HepG2 (cell line): ENCODE measurements at regions not wholly inside any gene's neighbourhood (a gene's known extent, or its start where the extent isn't known, plus 50 kb on each side); places are given as distances from the start of the nearest gene placed in this dataset.
"Not testable (repeated sequence)": the region's sequence is repeated elsewhere in the genome, so short reads cannot be mapped to it uniquely, and the experiment has no call there.

ENCODE experiments used
- HINFP ChIP-seq: sonication (generic); formaldehyde crosslinking; IDR thresholded peaks from 2 replicates; pipeline ENCODE4 v1.4.0; 2020; ENCODE audit warnings: low read depth, mild to moderate bottlenecking, missing genetic modification reagents
- HNF4A ChIP-seq: sonication (generic); formaldehyde crosslinking; IDR thresholded peaks from 2 replicates; pipeline ENCODE4 v1.4.0; 2020; ENCODE audit warnings: missing genetic modification reagents
- HOXA5 ChIP-seq: sonication (generic); formaldehyde crosslinking; IDR thresholded peaks from 2 replicates; pipeline ENCODE4 v1.4.0; 2020; ENCODE audit warnings: missing genetic modification reagents
- KDM6A ChIP-seq: IDR thresholded peaks from 2 replicates; pipeline ENCODE4 v1.6.1; 2016; ENCODE audit warnings: low read depth
- MEIS1 ChIP-seq: sonication (generic); formaldehyde crosslinking; IDR thresholded peaks from 2 replicates; pipeline ENCODE4 v1.9.0; 2021; ENCODE audit warnings: mild to moderate bottlenecking, missing genetic modification reagents, moderate library complexity, borderline replicate concordance
- PHB2 ChIP-seq: fragments of 450-650 bp; IDR thresholded peaks from 2 replicates; pipeline ENCODE4 v1.6.1; 2018; ENCODE audit not compliant: partially characterized antibody
- RAD21 ChIP-seq: fragments of 450-650 bp; formaldehyde crosslinking; IDR thresholded peaks from 2 replicates; pipeline ENCODE4 v1.5.0; 2020; ENCODE audit warnings: mild to moderate bottlenecking
- SCMH1 ChIP-seq: sonication (generic); formaldehyde crosslinking; IDR thresholded peaks from 2 replicates; pipeline ENCODE4 v1.9.0; 2021; ENCODE audit warnings: missing genetic modification reagents, mild to moderate bottlenecking, borderline replicate concordance
- SMYD3 ChIP-seq: sonication (generic); formaldehyde crosslinking; IDR thresholded peaks from 2 replicates; pipeline ENCODE4 v1.8.1; 2023; ENCODE audit warnings: mild to moderate bottlenecking, missing genetic modification reagents
- ZBTB1 ChIP-seq: sonication (generic); formaldehyde crosslinking; IDR thresholded peaks from 2 replicates; pipeline ENCODE4 v1.4.0; 2020; ENCODE audit warnings: missing genetic modification reagents, borderline replicate concordance
- ZFP90 ChIP-seq: sonication (generic); formaldehyde crosslinking; IDR thresholded peaks from 2 replicates; pipeline ENCODE4 v1.8.0; 2022; ENCODE audit warnings: missing genetic modification reagents, mild to moderate bottlenecking, inconsistent platforms, borderline replicate concordance
- ZNF572 ChIP-seq: sonication (generic); formaldehyde crosslinking; IDR thresholded peaks from 2 replicates; pipeline ENCODE4 v1.5.1; 2020; ENCODE audit warnings: mild to moderate bottlenecking, missing genetic modification reagents
- TF ChIP-seq, protein P1 (sequence below): sonication (generic); formaldehyde crosslinking; IDR thresholded peaks from 2 replicates; pipeline ENCODE4 v1.5.0; 2020; ENCODE audit warnings: mild to moderate bottlenecking, missing genetic modification reagents, moderate library complexity

- TF ChIP-seq ZNF572 (CRISPR knock-in tag); SCMH1; HNF4A; HINFP; ZFP90 (CRISPR knock-in tag); PHB2; HOXA5 (CRISPR knock-in tag); MEIS1; KDM6A; ZBTB1; SMYD3 (CRISPR knock-in tag); RAD21 (CRISPR knock-in tag): not testable (repeated sequence)
- TF ChIP-seq, protein P1, sequence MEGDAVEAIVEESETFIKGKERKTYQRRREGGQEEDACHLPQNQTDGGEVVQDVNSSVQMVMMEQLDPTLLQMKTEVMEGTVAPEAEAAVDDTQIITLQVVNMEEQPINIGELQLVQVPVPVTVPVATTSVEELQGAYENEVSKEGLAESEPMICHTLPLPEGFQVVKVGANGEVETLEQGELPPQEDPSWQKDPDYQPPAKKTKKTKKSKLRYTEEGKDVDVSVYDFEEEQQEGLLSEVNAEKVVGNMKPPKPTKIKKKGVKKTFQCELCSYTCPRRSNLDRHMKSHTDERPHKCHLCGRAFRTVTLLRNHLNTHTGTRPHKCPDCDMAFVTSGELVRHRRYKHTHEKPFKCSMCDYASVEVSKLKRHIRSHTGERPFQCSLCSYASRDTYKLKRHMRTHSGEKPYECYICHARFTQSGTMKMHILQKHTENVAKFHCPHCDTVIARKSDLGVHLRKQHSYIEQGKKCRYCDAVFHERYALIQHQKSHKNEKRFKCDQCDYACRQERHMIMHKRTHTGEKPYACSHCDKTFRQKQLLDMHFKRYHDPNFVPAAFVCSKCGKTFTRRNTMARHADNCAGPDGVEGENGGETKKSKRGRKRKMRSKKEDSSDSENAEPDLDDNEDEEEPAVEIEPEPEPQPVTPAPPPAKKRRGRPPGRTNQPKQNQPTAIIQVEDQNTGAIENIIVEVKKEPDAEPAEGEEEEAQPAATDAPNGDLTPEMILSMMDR (CRISPR knock-in tag), result not testable (repeated sequence)
Observed at GRCh38 chr11:14591046-14591445, 52.6 kb upstream of the PDE3B start.
